ENCODE measurements at regions not wholly inside any gene's neighbourhood (a gene's known extent, or its start where the extent isn't known, plus 50 kb on each side); places are given as distances from the start of the nearest gene placed in this dataset.
"Not testable (repeated sequence)": the region's sequence is repeated elsewhere in the genome, so short reads cannot be mapped to it uniquely, and the experiment has no call there.

DNA sequence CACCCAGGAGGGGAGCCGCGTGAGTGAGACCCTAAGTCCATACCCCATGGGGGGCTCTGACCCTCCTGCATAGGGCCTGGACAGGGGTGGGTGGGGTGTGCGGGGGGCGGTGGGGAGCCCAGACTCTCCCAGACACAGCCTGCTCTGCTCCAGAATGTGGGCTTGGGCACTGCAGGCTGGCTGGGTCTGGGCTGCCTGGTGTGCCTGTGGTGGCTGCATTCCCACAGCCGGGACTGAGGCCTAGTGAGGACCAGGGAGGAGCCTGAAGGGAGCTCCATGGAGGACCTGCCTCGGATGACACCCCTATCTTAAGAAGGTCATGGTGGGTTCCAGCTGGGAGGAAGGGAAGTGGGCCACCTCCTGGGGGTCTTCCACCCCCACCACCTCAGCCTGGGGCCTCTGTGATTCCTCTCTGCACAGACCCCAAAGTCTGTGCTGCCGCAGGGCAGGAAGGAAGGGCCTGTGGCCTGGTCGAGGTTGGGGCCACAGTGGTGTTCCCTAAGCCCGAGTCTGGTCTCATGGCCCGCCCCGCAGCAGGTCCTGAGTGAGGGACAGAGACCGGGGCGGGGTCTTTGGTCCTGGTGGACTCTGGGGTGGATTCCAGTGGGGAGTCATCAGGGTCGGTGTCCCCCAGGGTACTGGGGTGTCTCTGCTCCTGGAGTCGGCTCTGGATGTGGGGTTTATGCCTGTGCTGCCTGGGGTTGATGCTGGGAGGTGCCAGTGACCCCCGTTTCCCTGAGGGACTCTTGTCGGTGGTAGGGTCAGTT is 392.3 kb downstream of the TMEM121 start:
- DNase-seq (ENCODE audit: low spot score): no peak

- no peak for DNase-seq (ENCODE audit: low spot score)
These were observed 393.2 kb downstream of the TMEM121 start for GRCh38 chr14:105919458-105920150.

GRCh38 chr14:105920151-105920700 is 393.8 kb downstream of the TMEM121 start:
- DNase-seq (ENCODE audit: low spot score): not testable (repeated sequence)

- DNase-seq (ENCODE audit: low spot score): not testable (repeated sequence)
These were observed 394.7 kb downstream of the TMEM121 start for GRCh38 chr14:105920803-105921755.

- DNase-seq (ENCODE audit: low spot score): not testable (repeated sequence)
These were observed 395.4 kb downstream of the TMEM121 start for GRCh38 chr14:105921781-105922180.

DNA sequence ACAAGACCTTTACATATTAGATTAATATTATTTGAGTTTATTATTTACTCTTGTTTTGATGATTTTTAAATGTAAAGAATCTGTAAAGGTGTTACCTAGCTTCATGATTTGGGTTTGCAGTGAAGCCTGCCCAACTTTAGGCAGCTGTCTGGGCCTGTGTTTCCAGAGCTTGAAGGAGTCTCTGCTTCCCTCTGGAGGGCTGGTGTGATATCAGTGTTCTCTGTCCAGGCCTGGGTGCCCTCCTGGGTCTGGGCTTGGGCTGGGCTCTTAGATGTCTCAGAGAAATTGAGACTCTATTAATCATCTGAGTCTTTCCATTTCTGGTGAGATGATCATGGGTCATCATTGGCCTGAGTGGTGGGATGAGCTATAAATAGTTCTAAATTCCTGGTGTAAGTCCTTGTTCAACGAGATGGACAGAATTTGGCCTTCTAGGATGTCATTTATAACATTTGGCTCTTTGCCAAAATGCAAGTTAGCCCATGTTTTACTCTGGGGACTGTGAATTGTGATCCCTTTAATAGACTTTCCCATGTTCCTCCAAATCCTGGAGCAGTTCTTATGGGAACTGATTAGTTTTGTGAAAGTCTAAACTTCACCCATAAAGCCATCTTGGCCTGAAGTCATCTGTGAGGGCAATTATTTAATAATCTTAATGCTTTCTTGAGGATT is 397.3 kb downstream of the TMEM121 start:
- DNase-seq (ENCODE audit: low spot score): not testable (repeated sequence)

DNA sequence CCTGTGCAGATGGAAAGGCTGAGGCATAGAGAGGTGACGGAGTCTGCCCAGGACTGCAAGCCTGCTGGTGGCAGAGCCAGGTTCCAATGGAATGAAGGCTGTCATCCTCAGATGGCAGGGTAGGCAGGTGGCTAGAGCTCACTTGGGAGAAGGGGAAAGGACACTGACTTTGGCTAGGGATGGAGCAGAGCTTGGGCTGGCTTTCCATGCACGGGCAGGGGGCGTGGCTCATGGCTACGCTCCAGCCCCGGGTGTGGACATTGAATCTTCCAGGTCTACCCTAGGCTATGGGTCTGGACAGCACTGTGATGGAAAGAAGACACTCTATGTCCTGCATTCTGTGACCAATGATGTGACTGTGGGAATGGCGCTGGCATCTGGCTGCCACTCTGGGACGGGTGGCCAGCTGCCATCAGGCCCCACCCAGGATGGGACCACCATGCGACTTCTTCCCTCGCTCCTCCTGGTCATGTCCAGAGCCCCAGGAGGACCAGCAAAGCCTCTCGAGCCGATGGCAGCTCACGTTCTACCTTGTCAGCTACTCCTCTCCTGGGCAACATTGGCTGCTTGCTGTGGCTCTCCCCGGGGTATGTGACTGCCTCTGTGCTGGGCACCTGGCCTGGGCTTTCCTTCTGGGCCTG is 398.7 kb downstream of the TMEM121 start:
- DNase-seq (ENCODE audit: low spot score): no peak

GRCh38 chr14:105925615-105926372 is 399.4 kb downstream of the TMEM121 start:
- DNase-seq (ENCODE audit: low spot score): no peak

GRCh38 chr14:105926373-105927095 is 400.2 kb downstream of the TMEM121 start:
- DNase-seq (ENCODE audit: low spot score): no peak

DNA sequence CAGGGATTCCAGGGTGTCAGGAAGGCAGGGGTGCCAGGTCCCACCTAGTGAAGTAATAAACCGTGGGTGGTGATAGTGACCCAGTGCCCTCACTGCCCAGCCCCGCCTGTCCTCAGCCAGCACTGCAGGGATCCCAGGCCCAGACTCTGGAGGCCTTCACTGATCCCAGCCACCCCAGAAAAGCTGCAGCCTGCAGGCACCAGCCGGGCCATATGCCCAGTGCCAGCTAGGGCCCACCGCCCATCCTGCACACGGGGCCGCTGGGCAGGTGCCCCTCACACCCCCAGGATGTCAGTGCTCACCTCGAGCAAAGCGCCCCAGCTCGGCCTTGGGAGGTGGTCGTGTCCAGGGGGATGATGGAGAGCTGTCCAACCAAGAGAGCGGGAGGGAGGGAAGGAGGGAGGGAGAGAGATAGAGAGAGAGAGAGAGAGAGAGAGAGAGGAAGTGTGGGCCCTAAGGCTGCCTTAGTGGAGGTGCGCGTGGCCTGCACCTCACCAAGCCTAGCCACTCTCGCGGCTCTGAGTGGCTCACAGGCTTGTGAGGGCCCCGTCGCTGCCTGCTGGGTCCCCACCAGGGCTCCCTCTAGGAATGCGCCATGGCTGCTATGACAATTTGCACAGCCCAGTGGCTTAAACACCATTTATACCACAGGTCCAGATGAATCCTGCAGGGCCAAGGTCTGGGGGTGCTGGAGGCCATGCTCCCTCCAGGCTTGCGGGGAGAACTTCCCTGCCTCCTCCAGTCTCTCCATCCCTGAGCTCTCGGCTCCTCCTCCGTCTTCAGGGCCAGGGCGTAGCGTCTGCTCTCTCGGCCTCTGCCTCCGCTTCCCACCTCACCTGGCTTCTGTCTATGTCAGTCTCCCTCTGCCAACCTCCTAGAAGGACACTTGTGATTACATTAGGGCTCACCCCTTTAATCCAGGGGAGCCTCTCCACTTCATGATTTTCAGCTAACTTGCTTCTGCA is 401.0 kb downstream of the TMEM121 start:
- DNase-seq (ENCODE audit: low spot score): no peak

GRCh38 chr14:105928171-105929111 is 402.1 kb downstream of the TMEM121 start:
- DNase-seq (ENCODE audit: low spot score): not testable (repeated sequence)

DNA sequence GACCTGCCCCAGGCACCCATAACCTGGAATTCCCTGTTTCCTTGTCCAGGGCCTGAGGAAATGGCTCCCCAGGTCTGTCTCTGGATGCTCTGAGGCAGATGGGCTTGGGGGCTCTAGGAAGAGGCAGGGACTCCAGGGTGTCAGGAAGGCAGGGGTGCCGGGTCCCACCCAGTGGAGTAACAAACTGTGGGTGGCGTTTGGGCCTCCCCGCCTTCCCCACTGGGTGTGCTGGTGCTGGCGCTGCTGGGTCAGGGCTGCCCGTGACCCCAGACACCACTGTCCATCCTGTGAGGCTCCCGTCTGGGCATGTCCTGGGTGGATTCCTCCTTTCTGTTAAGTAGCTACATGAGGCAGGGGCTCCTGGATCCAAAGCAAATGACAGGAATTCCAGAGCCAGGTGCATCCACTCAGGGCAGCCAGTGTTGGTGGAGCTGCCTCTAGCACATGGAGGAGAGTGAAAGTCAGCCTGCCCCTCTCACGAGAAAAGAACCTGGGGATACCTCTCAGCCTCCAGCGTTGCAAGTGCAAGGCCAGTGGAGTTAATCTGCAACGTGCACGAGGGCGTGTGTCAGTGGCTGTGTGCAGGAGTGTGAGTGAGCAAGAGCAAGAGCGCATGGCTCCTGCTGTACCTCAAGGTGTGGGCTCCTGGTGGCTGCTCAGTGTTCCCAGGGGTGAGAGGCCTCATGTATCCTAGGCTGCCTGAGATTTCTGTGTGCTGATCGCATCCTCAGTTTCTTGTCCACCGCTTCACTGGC is 403.1 kb downstream of the TMEM121 start:
- DNase-seq (ENCODE audit: low spot score): no peak

- no peak for DNase-seq (ENCODE audit: low spot score)
These were observed 404.2 kb downstream of the TMEM121 start for GRCh38 chr14:105930572-105930971.

DNA sequence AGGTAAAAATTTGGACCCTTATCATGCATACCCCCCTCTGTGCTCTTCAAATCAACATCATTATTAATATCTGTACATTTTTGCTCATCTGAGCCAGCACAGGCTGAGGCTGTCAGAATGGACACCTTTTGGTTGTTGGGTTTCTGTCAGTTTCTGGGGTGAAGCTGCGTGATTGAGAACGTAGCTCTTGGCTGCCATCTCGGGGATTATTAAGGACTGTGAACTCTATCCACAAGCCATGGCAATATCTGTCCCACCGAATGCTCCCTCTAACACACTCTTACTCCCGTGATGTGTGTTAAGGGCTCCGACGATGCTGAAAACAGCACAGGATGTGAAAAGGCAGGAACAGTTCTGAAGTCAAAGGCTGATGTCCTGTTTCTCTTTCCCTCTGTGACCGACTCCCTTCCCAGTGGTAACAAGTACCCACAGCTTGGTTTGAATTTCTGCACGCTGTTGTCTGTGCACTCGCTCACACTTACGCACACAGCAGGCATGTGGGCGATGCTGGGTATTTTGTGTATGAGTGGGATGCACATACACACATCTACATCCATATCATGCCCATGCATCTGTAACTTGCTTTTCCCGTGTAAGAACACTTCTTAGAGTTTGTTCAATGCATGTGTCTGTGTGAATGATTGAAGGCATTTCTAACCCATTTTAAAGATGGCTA is 405.6 kb downstream of the TMEM121 start:
- DNase-seq (ENCODE audit: low spot score): no peak

GRCh38 chr14:105933238-105933637 is 406.9 kb downstream of the TMEM121 start:
- DNase-seq (ENCODE audit: low spot score): no peak

DNA sequence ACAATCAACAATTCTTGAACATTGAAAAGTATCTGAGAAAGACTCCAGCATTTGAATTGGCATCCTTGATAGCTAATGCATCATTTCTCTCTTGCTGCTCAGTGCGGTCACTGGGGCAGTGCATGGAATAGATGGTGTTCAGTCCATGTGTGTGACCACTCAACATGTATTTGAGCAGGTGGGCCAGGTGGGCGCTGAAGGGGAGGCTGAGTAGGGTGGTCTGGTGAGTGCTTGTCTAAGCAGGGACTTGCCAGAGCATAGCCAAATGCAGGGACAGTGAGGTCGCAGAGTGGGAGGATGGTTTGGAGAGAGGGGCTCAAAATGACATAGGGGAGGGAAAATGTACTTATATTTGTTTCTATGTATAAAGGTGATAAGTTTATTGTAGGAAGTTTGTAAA is 409.0 kb downstream of the TMEM121 start:
- DNase-seq (ENCODE audit: low spot score): no peak
